Panc1 (cell line): ENCODE measurements at regions not wholly inside any gene's neighbourhood (a gene's known extent, or its start where the extent isn't known, plus 50 kb on each side); places are given as distances from the start of the nearest gene placed in this dataset.

Experiments
- ATAC-seq: fragments of 200-7000 bp; cut with Tn5 transposase; 2 replicates; pipeline ENCODE4 v1.9.1; 2020; ENCODE audit warnings: mild to moderate bottlenecking, moderate library complexity
- BruUV-seq: library from RNA; stranded (reverse); fragments of 400-500 nt; replicated peaks from 2 replicates; lab custom pipeline; 2021; lab: Mats Ljungman, UMichigan
- CTCF ChIA-PET: fragments of 300-600 bp; sonication (Branson Sonifier 250); formaldehyde crosslinking; loops from one replicate; lab custom pipeline; 2022; ENCODE audit warnings: antibody characterized with exemption; lab: Charles Lee
- POLR2A ChIA-PET: fragments of 300-600 bp; sonication (Branson Sonifier 250); formaldehyde crosslinking; loops from one replicate; lab custom pipeline; 2022; ENCODE audit warnings: antibody characterized with exemption; lab: Charles Lee
- DNase-seq: peaks from one replicate; pipeline ENCODE4 v3.0.0-alpha.2; 2010; ENCODE audit warnings: low read depth, low spot score
- H3K27ac ChIP-seq: 2 replicates; pipeline ENCODE4 v1.5.1; 2011; ENCODE audit warnings: mild to moderate bottlenecking, low read length, inconsistent platforms
- H3K27me3 ChIP-seq: fragments of 200-500 bp; sonication (Bioruptor generic); 2 replicates; pipeline ENCODE4 v1.6.0; 2014; ENCODE audit warnings: low read length, inconsistent platforms; ENCODE audit not compliant: control insufficient read depth, insufficient read depth
- H3K36me3 ChIP-seq: fragments of 200-500 bp; sonication (Bioruptor generic); 2 replicates; pipeline ENCODE4 v1.5.1; 2014; ENCODE audit warnings: inconsistent platforms, mild to moderate bottlenecking, low read length, moderate library complexity; ENCODE audit not compliant: control insufficient read depth, insufficient read depth
- H3K4me1 ChIP-seq: 2 replicates; pipeline ENCODE4 v1.5.1; 2011; ENCODE audit warnings: inconsistent platforms, mild to moderate bottlenecking, low read length, moderate library complexity; ENCODE audit not compliant: control insufficient read depth, insufficient read depth
- H3K4me3 ChIP-seq, 2 experiments: 2 replicates each; pipeline ENCODE4 v1.5.1; 2011 to 2012; ENCODE audit warnings: low read depth in 2 of 2, low read length in 2 of 2, mild to moderate bottlenecking in 2 of 2, inconsistent platforms in 1 of 2, moderate library complexity in 1 of 2
- H3K9me3 ChIP-seq: fragments of 200-500 bp; sonication (Bioruptor generic); 2 replicates; pipeline ENCODE4 v1.5.1; 2014; ENCODE audit warnings: low read depth, mild to moderate bottlenecking, inconsistent platforms, low read length, moderate library complexity; ENCODE audit not compliant: control insufficient read depth, insufficient read depth
- POLR2AphosphoS5 ChIP-seq: IDR thresholded peaks from 2 replicates; pipeline ENCODE4 v1.6.1; 2012; ENCODE audit warnings: mild to moderate bottlenecking, low read depth, low read length, moderate library complexity
- REST ChIP-seq, 2 experiments: IDR thresholded peaks; 2 replicates each; pipeline ENCODE4 v1.6.1; 2011 to 2012; ENCODE audit warnings: low read depth in 2 of 2, control low read depth in 1 of 2, low read length in 1 of 2, mild to moderate bottlenecking in 1 of 2, moderate library complexity in 1 of 2; ENCODE audit not compliant: insufficient read depth in 1 of 2
- SIN3A ChIP-seq: IDR thresholded peaks from 2 replicates; pipeline ENCODE4 v1.6.1; 2012; ENCODE audit warnings: low read depth, mild to moderate bottlenecking, low read length, moderate library complexity, borderline replicate concordance; ENCODE audit not compliant: insufficient read depth
- TCF7L2 ChIP-seq: IDR thresholded peaks from 2 replicates; pipeline ENCODE4 v1.6.1; 2011; ENCODE audit warnings: mild to moderate bottlenecking, low read depth, low read length, inconsistent platforms
- in situ Hi-C: cut with HindIII; loops from 2 replicates; pipeline ENCODE4 v1.10.0; 2016; ENCODE audit warnings: low sequenced_read_pairs, low pct_unique_long_range_greater_than_20kb
- intact Hi-C: fragments of 100-400 bp; cut with micrococcal nuclease; formaldehyde crosslinking; loops from one replicate; pipeline ENCODE4 v1.10.0; 2022; ENCODE audit not compliant: unreplicated experiment
- TF ChIP-seq, protein P1 (sequence below): fragments of 450-650 bp; IDR thresholded peaks from 2 replicates; pipeline ENCODE4 v1.5.1; 2017; ENCODE audit warnings: mild to moderate bottlenecking

DNA sequence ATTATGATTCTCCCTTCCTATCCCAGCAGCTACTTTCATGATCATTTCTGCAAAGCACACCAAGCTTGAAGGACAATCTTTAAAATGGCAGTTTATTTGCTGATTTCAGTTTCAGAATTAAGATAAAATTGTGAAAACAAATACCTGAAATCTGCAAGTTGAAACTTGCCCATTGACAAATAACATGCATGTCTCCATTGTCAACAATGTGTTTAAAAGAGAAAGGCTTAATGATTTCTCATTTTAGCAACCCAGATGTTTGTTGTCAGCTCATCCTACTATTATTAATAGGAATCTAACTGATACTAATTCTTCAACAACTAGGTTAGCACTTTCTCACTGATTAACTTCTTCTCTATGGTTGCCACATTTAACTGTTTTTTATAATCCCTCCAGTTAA, 474.6 kb downstream of the PRKD1 start:
- in situ Hi-C loops, result no loop called here
- Histone ChIP-seq H3K27me3 (no peaks in the 10 kb centered on the region), H3K36me3 (no peaks in the 10 kb centered on the region), H3K9me3 (no peaks in the 10 kb centered on the region), H3K27ac (no peak overlapping the region), H3K4me1 (no peaks in the 10 kb centered on the region), H3K4me3 (no peak overlapping the region)
- ChIA-PET POLR2A (no interaction called here), CTCF (no interaction called here)
- no peak for ATAC-seq
- intact Hi-C loops, result no loop called here
- no TSS peak for BruUV-seq
- no peak for DNase-seq
- TF ChIP-seq TCF7L2, result no peak
- TF ChIP-seq, protein P1, sequence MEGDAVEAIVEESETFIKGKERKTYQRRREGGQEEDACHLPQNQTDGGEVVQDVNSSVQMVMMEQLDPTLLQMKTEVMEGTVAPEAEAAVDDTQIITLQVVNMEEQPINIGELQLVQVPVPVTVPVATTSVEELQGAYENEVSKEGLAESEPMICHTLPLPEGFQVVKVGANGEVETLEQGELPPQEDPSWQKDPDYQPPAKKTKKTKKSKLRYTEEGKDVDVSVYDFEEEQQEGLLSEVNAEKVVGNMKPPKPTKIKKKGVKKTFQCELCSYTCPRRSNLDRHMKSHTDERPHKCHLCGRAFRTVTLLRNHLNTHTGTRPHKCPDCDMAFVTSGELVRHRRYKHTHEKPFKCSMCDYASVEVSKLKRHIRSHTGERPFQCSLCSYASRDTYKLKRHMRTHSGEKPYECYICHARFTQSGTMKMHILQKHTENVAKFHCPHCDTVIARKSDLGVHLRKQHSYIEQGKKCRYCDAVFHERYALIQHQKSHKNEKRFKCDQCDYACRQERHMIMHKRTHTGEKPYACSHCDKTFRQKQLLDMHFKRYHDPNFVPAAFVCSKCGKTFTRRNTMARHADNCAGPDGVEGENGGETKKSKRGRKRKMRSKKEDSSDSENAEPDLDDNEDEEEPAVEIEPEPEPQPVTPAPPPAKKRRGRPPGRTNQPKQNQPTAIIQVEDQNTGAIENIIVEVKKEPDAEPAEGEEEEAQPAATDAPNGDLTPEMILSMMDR, result no peak
- no peak for TF ChIP-seq REST (IDR thresholded peaks at IDR 0.05; ENCODE audit: insufficient read depth in 1 of 2, low read depth in 2 of 2, low read length in 1 of 2)
- no peak for TF ChIP-seq POLR2AphosphoS5
- TF ChIP-seq SIN3A, result no peak

- TF ChIP-seq POLR2AphosphoS5, result no peak
- TF ChIP-seq TCF7L2, result no peak
- TF ChIP-seq, protein P1, result no peak
- no peak for TF ChIP-seq SIN3A
- no peak for TF ChIP-seq REST (IDR thresholded peaks at IDR 0.05; ENCODE audit: insufficient read depth in 1 of 2, low read depth in 2 of 2, low read length in 1 of 2)
Observed at GRCh38 chr14:29454026-29454693, 473.5 kb downstream of the PRKD1 start.

More at GRCh38 chr14:29454026-29454693, 473.5 kb downstream of the PRKD1 start:
- Histone ChIP-seq H3K27ac (no peak overlapping the region), H3K9me3 (no peaks in the 10 kb centered on the region), H3K36me3 (no peaks in the 10 kb centered on the region), H3K4me1 (no peaks in the 10 kb centered on the region), H3K4me3 (no peak overlapping the region), H3K27me3 (no peaks in the 10 kb centered on the region)
- no TSS peak for BruUV-seq
- intact Hi-C loops, result no loop called here
- DNase-seq (no peak), ATAC-seq (no peak)
- in situ Hi-C loops, result no loop called here
- ChIA-PET POLR2A (no interaction called here), CTCF (no interaction called here)
